Rectal smooth muscle tissue (tissue), 1 donor: ENCODE measurements at regions not wholly inside any gene's neighbourhood (a gene's known extent, or its start where the extent isn't known, plus 50 kb on each side); places are given as distances from the start of the nearest gene placed in this dataset.

Source experiments
- H3K27ac ChIP-seq: one replicate; pipeline ENCODE4 v1.7.0; 2013; ENCODE audit warnings: low read depth, low read length, inconsistent platforms
- H3K27me3 ChIP-seq: one replicate; pipeline ENCODE4 v1.7.0; 2013; ENCODE audit warnings: low read length; ENCODE audit not compliant: control insufficient read depth, insufficient read depth
- H3K36me3 ChIP-seq: one replicate; pipeline ENCODE4 v1.7.0; 2013; ENCODE audit warnings: low read length; ENCODE audit not compliant: control insufficient read depth, insufficient read depth
- H3K4me1 ChIP-seq: one replicate; pipeline ENCODE4 v1.7.0; 2013; ENCODE audit warnings: low read length; ENCODE audit not compliant: control insufficient read depth, insufficient read depth
- H3K4me3 ChIP-seq: one replicate; pipeline ENCODE4 v1.7.0; 2013; ENCODE audit warnings: low read length
- H3K9ac ChIP-seq: one replicate; pipeline ENCODE4 v1.7.0; 2013; ENCODE audit warnings: low read length

- no peak overlapping the region for H3K4me3 ChIP-seq
- H3K27me3 ChIP-seq: no peaks in the 10 kb centered on the region
- no peaks in the 10 kb centered on the region for H3K36me3 ChIP-seq
- no peak overlapping the region for H3K9ac ChIP-seq
- peaks cover 5% of the 10 kb centered on the region for H3K4me1 ChIP-seq
- H3K27ac ChIP-seq: no peak overlapping the region
Measured at GRCh38 chr16:79434771-79435170, 165.8 kb downstream of the MAF start.

DNA sequence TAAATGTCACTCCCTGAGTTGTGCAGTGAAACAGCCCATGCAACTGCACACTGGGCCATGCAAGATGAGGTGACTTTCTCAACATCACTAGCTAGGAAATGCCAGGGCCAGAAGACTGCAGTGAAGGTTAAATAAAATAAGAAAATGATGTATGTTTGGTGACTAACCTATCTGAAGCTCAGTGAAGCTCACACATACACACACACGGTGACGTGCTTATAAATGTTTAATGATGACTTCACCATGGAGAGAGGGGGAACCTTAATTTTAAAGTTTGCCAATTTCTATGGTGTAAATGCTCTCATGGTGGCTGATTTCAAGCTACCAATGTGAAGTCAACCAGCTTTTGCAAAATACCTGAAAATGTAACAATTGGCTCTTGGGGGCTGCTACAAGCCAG, 166.4 kb downstream of the MAF start:
- Histone ChIP-seq H3K9ac (no peak overlapping the region), H3K27ac (no peak overlapping the region), H3K4me1 (peaks cover 5% of the 10 kb centered on the region), H3K27me3 (no peaks in the 10 kb centered on the region), H3K4me3 (no peak overlapping the region), H3K36me3 (no peaks in the 10 kb centered on the region)

- H3K27ac ChIP-seq: no peak overlapping the region
- no peak overlapping the region for H3K4me3 ChIP-seq
- no peaks in the 10 kb centered on the region for H3K27me3 ChIP-seq
- no peak overlapping the region for H3K9ac ChIP-seq
- peaks cover 5% of the 10 kb centered on the region for H3K4me1 ChIP-seq
- no peaks in the 10 kb centered on the region for H3K36me3 ChIP-seq
Measured at GRCh38 chr16:79431923-79432322, 168.6 kb downstream of the MAF start.

GRCh38 chr16:79430191-79430678, 170.3 kb downstream of the MAF start:
- Histone ChIP-seq H3K36me3 (no peaks in the 10 kb centered on the region), H3K4me1 (peaks cover 5% of the 10 kb centered on the region), H3K4me3 (no peak overlapping the region), H3K9ac (no peak overlapping the region), H3K27me3 (no peaks in the 10 kb centered on the region), H3K27ac (no peak overlapping the region)

DNA sequence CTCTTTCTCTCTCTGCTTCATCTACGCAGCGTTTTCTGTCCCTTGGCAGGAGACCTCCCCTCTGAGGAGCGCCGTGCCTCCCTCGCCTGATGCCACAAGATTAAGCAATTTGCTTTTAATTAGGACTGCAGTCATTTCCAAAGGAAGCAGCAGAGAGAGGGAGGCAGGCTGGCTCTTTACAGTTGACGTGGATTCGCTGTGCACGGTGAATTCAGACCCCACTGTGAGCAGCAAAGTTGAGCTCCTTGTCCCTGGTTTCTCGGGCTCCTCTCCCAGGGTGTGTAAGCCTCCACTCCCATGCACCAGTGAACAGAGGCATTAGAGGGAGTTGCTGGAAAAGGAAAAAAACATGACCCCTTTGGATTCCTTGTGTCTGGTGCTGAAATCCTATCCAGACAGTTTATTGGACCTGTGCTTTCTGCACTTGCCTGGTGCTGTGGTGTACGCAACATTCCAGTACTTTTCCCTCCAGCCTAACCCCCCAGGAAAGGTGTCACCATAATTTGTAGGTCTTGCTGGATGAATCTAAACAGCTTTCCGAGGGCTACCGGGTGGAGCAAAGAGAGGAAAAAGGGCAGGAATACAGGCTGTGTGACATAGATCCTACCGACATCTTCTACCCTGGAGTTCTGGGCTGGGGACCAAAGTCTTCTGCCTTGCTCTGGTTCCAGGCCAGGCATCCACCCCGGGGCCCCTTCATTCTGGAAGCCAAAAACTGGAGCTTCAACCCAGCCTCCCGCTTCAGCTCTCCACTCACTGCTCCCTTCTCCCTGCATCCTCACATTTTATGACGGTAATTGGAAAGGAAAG, 171.0 kb downstream of the MAF start:
- Histone ChIP-seq H3K4me3 (no peak overlapping the region), H3K27ac (no peak overlapping the region), H3K9ac (no peak overlapping the region), H3K36me3 (no peaks in the 10 kb centered on the region), H3K27me3 (no peaks in the 10 kb centered on the region), H3K4me1 (peaks cover 5% of the 10 kb centered on the region)

DNA sequence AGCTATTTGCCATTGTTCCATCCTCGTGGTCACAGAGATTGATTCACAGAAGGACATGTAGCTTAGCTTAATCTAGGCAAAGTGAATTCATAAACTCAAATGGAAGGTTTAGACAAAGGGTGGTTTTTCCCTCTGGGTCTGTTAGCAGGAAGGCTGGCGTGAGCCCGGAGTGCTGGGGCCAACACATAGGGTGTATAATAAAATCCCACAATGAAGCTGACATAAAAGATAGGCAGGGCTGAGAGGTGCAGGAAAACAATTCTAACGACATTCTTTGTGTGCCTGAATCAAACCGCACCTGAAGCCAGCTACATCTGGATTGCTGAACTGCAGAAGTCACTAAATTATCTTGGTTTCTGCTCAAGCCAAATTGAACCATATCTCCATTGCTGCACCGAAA, 173.9 kb downstream of the MAF start:
- Histone ChIP-seq H3K4me3 (no peak overlapping the region), H3K27ac (no peak overlapping the region), H3K4me1 (peaks cover 5% of the 10 kb centered on the region), H3K9ac (no peak overlapping the region), H3K36me3 (no peaks in the 10 kb centered on the region), H3K27me3 (no peaks in the 10 kb centered on the region)

GRCh38 chr16:79422064-79422463, 178.5 kb downstream of the MAF start:
- H3K4me3 ChIP-seq: no peak overlapping the region
- no peaks in the 10 kb centered on the region for H3K4me1 ChIP-seq
- no peaks in the 10 kb centered on the region for H3K36me3 ChIP-seq
- no peaks in the 10 kb centered on the region for H3K27me3 ChIP-seq
- no peak overlapping the region for H3K27ac ChIP-seq
- H3K9ac ChIP-seq: no peak overlapping the region

- no peak overlapping the region for H3K27ac ChIP-seq
- no peaks in the 10 kb centered on the region for H3K4me1 ChIP-seq
- H3K4me3 ChIP-seq: no peak overlapping the region
- H3K9ac ChIP-seq: no peak overlapping the region
- no peaks in the 10 kb centered on the region for H3K36me3 ChIP-seq
- H3K27me3 ChIP-seq: no peaks in the 10 kb centered on the region
Measured at GRCh38 chr16:79421126-79421525, 179.4 kb downstream of the MAF start.

- no peak overlapping the region for H3K9ac ChIP-seq
Measured at GRCh38 chr16:79420493-79420892, 180.0 kb downstream of the MAF start.

DNA sequence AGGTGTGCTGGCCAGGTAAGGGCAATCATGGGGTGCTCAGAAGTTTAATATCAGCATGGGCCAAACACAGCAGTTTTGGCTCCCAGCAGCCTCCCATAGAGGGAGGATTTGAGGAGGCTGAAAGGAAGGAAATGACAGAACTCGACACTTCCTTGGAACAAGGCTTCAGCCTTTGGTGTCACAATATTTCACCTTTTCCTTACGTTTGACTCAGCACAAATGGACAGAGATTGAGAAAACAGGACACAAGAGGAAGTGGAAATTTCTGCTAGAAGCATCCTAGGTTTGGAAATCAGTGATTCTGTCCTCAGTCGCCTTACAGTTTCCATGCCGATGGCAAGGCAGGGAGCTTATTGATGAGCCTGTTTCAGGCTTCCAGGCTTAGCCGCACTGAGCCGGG, 181.4 kb downstream of the MAF start:
- no peaks in the 10 kb centered on the region for H3K36me3 ChIP-seq
- no peak overlapping the region for H3K4me3 ChIP-seq
- H3K9ac ChIP-seq: no peak overlapping the region
- H3K4me1 ChIP-seq: no peaks in the 10 kb centered on the region
- H3K27me3 ChIP-seq: no peaks in the 10 kb centered on the region
- no peak overlapping the region for H3K27ac ChIP-seq

More at GRCh38 chr16:79420493-79420892, 180.0 kb downstream of the MAF start:
- no peaks in the 10 kb centered on the region for H3K4me1 ChIP-seq
- H3K36me3 ChIP-seq: no peaks in the 10 kb centered on the region
- no peak overlapping the region for H3K4me3 ChIP-seq
- H3K27me3 ChIP-seq: no peaks in the 10 kb centered on the region
- no peak overlapping the region for H3K27ac ChIP-seq

DNA sequence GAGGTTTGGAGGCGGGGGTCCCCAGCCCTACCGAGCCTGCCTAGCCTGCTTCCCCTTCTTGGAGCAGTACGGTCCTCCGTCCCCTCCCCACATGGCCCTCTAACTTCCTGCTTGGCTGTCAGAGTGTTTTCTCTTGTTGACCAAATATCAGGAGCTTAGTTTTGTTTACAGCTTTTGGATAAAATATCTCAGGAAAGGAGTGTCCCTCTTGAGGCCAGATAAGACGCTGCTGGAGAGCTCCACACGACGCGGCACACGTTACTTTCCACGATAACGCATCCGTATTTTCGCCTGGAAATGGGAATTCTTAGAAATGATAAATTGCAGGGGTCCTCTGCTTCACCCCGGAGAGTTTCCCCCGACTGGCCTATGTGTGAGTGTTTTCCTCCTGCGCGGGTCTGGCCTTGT, 182.9 kb downstream of the MAF start:
- Histone ChIP-seq H3K27ac (no peak overlapping the region), H3K9ac (no peak overlapping the region), H3K36me3 (no peaks in the 10 kb centered on the region), H3K4me3 (no peak overlapping the region), H3K4me1 (no peaks in the 10 kb centered on the region), H3K27me3 (no peaks in the 10 kb centered on the region)

GRCh38 chr16:79415983-79416640, 184.4 kb downstream of the MAF start:
- Histone ChIP-seq H3K4me1 (no peaks in the 10 kb centered on the region), H3K27me3 (no peaks in the 10 kb centered on the region), H3K9ac (no peak overlapping the region), H3K4me3 (no peak overlapping the region), H3K27ac (no peak overlapping the region), H3K36me3 (no peaks in the 10 kb centered on the region)
